HG03103 (cell line): ENCODE measurements at regions not wholly inside any gene's neighbourhood (a gene's known extent, or its start where the extent isn't known, plus 50 kb on each side); places are given as distances from the start of the nearest gene placed in this dataset.
"Not testable (repeated sequence)": the region's sequence is repeated elsewhere in the genome, so short reads cannot be mapped to it uniquely, and the experiment has no call there.

ENCODE experiments used
- ATAC-seq: cut with Tn5 transposase; IDR thresholded peaks from one replicate; pipeline ENCODE4 v1.9.1; 2021; ENCODE audit warnings: low read depth; ENCODE audit not compliant: unreplicated experiment

DNA sequence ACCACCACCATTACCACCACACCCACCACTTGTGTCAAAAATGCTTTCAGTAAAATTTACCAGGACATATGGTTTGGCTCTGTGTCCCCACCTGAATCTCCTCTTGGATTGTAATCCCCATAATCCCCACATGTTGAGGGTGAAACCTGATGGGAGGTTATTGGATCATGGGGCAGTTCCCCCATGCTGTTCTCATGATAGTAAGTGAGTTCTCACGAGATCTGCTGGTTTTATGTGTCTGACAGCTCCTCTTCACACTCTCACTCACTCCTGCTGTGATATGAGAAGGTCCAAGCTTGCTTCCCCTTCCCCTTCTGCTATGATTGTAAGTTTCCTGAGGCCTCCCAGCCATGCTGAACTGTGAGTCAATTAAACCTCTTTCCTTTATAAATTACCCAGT is 176.8 kb upstream of the ERBB4 start:
- ATAC-seq = not testable (repeated sequence)

DNA sequence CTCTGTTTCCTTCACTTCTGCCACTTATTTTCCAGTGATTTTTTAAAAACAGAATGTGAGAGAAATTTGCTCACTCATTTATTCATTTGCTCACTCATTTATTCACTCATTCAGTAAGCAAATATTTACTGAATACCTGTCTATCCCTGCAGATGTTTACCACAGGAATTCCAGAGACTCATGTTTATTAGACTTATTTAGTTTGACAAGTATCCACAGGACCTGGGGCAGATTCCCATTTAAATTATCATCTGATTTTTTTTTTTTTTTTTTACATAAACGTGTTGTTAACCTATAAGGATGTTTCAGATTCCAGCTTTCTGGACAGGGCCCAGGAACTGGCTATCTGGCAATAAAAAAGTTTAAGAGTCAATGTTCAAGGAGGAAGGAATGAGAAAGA is 175.1 kb upstream of the ERBB4 start:
- ATAC-seq = no peak

DNA sequence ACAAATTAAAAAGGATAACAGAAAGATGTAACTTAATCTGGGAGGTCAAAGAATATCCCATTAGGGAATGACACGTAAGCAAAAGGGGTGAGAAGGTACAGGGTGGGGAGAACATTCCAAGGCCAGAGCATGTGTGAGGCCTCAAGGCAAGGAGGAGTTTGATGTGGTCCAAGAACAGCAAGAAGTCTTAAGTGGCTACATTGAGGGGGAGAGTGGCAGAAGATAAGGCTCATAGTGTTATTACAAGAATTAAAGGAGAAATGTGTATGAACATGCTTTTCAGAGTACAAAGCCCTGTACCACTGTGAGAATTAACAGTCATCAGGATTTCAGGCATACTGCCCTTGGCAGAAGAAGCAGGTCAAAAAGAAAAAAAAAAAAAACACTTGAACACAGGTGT is 174.4 kb upstream of the ERBB4 start:
- ATAC-seq = no peak

DNA sequence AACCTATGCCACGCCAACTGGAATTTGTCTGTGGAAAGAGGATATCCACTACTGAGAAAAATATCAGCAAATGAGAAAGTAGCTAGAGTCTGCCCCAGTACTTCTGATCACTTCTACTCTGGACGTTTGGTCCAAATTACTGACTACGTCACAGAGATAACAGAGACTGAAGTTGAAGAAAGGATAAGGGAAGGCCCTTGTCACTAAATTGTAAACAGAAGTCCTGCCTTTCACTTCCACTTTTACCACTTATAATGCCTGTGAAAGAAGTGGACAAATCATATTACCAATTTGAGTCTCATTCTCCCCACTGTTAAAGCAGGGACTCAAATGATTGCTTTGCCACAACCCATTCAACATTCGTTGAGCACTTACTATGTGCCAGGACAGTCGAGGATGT is 173.9 kb upstream of the ERBB4 start:
- ATAC-seq = no peak

DNA sequence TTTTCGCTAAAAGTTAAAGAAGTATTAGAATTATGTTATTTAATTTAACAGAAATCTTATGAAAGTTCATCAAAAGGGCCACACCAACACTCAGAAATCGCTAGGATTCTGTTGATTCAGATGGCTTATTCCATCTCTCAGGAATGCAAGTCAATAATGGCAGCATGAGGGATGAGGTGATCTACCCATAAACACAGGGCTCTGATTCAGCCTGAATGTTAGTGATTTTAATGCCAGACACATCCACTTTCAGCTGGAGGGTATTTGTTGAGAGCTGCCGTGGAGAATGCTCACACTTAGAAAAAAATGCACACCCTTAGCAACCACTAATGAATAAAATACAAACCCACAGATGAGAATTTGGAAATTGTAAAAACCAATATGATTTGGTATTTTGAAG is 173.3 kb upstream of the ERBB4 start:
- no peak for ATAC-seq

DNA sequence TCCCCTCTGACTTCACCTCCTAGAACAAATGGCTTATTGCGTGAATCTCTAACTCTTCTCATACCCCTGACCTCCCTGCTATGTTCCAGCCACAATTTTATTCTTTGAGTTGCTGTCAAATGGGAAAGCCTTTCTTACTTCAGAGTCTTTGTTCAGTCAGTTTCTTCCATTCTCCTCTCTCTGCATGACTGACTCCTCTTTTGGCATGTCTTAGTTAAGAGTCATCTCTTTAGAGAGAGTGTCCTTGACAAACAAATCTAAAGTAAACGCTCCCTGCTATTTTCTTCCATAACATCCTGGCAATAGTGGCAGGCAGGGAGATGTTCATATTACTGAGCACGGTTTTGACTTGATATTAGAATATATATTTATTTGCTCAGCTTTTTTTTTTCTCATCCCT is 170.7 kb upstream of the ERBB4 start:
- ATAC-seq = no peak

DNA sequence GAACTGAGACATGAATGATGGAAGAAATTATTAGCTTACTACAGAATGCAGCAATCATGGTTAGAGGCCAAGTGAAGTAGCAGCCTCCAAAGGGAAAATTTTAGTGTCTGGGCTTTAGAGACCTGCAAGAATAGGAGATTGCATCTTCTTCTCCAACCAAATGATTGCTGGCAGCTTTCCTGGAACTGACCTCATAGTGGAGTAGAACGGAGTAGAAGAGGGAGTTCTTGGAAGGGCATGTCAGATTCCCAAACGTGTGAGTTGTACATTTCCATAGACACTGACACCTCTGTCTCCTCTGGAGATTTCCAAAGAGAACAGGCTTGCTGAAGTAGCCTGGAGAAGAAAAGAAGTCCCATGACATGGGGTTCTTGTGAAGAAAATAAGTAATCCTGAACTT is 169.8 kb upstream of the ERBB4 start:
- ATAC-seq = no peak

DNA sequence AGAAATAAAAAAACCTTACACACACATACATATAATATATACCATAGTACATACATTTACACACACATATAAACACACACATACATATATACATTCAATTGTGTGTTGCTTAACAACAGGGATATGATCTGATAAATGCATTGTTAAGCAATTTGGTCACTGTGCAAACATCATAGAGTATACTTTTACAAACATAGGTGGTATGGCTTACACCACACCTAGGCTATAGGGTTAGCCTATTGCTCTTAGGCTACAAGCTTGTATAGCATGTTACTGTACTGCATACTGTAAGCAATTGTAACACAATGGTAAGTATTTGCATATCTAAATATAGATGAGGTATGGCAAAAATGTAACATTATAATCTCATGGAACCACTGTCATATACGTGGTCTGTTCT is 156.8 kb upstream of the ERBB4 start:
- no peak for ATAC-seq

DNA sequence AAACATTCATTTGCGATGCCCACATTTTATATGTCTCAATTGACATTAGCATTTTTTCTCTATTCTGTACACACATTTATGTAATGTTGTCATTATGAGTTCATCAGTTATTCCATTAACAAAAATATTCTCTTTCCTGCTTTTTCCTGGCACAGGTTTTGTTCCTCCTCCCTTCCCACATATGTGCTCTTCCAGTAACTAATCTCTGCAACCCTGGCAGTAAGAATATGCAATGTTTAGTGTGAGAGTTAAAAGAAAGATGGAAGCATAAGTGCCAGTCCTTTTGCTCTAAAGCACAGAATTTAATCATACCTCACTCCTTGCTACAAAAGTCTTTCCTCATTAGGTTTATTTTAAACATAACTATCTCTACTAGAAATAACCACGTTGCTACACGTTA is 155.8 kb upstream of the ERBB4 start:
- ATAC-seq = no peak

DNA sequence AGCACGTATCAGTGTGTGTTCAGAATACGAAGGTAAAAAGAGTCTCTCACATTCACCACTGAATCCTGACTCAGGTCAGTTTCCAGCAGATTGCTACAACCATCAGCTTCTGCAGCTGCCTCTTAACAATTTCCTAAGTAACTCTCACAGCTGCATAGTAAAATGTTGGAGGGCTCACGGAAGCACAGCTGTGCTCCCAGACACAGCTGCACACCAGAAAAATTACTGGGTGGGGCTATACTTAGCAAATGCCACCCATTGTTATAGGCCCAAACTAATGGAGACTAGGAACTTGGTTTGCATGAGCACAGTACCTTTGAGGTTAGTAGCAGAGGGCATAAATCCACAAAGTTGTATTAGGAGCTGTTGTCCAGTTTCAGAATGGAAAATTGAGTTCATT is 153.9 kb upstream of the ERBB4 start:
- no peak for ATAC-seq

DNA sequence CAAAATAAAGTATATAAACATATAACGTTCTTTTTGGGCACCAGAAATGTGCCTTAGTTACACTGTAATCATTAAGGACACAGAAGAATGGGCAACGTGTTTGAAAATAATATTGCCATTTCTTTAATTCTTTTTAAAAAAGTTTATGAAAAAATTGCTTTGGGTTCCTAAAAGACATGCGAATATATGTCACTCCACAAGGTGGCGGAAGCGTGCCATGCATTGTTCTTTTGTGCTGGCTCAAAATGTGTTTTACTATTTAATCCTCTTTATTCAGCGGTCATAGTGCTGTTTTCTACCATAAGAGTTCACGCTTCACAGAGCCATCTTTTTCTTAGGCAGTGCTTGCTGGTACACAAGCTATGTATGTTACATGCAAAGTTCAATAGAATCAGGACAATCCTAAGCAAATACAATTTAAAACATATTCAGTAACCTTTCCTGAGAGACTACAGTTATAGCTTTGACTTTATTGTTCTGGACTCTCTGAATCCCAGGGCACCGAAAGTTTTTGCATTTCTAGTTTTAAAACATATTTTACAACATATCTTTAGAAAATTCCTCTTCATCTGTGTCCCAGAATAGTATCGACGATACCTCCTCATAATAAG is 147.8 kb upstream of the ERBB4 start:
- peak; percentile 56 for ATAC-seq

DNA sequence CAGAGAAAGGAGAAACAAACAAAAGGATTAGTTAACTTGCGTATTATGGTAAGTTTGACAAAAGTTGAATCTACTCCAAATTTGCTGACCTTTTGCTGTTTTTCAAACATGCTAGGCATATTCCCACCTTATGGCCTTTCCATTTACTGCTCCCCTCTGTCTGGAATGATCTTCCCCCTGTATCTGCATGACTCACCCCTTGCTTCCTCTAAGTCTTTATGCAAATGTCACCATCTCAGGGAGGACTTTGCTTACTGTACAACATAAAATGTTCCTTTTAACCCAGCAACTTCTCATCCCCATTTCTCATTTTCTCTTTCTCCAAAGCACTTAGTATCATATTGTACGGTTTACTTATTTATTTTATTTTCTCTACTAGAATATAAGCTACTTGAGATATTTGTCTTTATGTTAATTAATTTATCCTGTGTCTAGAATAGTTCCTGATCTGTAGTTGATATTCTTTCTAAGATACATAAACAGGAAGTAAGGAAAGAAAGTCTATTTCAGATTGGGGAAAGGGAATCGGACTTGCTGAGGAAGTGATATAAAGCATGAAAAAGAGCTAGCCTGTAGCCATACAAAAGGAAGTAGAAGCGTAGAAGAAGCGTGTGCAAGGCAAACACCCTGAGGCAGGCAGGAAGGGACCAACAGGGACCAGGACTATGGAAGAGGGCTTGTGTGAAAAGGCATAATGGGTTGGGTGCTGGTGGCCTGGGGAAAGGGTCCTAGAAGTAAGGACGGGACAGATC is 144.9 kb upstream of the ERBB4 start:
- ATAC-seq = no peak

DNA sequence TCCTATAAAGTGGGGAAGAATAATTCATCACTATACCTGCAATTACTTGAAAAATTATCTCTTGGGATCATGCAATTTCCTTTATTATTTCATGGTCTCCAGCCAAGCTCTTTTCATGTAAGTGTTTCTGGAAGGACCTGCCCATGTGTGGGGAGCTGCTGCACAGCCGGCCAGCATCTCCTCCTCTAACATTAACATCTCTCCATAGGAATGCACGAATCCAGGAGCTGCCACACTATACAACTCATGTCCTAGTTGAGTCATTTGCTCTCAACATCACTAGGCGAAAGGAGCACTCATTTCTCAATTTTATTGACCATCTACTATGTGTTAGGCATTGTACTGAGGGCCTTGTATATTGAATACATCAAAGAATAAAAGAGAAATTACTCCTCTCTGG is 144.3 kb upstream of the ERBB4 start:
- no peak for ATAC-seq

DNA sequence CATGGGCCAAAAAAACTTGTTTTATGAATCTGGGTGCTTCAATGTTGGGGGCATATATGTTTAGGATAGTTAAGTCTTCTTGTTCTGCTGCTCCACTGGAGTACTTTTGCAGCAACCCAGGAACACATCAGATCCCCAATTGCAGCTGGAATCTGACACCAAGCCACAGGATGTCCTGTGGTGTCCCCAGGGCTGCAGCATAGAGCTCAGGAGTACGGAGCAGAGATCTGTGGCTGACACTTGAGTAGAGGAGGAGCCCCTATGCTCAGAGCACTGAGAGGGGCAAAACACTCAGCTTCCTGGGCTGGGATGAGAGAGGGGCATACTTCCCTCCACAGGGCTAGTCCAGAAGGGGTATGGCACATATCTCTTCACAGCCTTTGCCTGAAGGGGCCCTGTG is 138.9 kb upstream of the ERBB4 start:
- ATAC-seq = no peak

DNA sequence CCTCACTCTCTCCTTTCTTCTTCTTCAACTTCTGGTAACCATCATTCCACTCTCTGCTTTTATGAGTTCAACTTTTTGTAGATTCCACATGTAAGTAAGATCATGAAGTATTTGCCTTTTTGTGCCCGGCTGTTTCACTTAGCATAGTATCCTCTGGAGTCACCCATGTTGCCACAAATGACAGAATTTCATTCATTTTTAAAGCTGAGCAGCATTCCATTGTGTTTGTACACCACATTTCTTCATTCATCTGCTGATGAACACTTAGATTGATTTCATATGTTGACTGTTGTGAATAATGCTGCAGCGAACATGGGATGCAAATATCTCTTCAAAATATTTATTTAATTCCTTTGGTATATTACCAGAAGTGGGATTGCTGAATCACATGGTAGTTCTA is 133.6 kb upstream of the ERBB4 start:
- no peak for ATAC-seq

DNA sequence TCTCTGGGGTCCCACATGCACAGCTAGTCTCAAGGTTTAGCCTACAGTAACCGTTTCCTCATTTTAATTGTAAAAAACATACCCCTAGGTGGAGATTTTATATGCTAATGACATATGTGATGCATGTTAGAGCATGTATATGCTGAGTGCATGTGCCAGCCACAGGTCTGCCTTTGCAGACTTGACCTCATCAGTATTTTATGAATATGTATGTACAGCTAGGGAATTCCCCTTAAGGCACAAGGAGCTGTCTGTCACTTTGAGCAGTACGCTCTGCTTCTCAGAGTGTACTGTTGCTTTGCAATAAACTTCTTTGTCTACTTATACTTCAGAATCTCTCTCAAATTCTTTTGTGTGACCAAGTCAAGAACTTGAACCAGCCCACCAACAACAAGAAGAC is 131.2 kb upstream of the ERBB4 start:
- no peak for ATAC-seq

DNA sequence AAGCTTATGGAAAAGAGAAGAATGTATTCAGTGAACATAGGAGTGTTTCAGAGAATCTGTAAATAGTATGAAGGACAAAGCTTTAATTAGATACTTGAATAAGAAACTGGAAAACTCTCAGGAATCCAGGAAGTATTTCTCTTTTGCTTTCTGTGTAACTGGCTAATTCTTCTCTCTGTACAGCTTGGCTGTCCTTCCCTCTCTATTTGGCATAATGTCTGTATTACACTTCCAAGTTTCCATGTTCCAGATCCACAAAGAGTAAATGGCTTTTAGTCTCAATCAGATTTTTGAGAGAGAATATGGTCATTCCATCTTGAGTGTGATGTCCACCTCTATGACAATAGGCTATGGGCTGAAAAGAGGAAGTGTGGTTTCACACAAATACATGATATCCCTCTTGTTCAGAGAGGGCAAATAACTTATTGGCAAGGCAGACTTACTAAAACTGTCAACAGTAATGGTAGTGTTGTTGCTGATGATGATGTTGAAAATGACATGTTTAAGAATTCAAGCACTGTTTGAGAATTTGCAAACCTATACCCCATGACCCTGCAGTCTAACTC is 129.2 kb upstream of the ERBB4 start:
- ATAC-seq = no peak

DNA sequence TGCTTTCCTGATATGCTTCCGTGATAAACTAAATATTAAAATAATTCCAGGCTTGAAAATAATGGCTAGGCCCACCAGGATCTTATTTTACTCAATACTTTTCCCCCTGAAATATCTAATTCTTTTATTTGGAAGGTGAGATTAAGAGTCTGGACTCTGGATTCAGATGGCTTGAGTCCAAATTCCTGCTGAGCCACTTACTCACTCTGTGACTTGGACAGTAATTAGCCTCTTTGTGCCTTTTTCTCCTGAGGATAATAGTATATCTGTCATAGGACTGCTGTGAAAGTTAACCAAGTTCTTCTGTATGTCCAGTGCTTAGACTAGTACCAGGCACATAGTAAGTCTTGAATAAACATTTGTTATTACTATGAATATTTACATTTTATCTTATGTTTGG is 127.3 kb upstream of the ERBB4 start:
- no peak for ATAC-seq

DNA sequence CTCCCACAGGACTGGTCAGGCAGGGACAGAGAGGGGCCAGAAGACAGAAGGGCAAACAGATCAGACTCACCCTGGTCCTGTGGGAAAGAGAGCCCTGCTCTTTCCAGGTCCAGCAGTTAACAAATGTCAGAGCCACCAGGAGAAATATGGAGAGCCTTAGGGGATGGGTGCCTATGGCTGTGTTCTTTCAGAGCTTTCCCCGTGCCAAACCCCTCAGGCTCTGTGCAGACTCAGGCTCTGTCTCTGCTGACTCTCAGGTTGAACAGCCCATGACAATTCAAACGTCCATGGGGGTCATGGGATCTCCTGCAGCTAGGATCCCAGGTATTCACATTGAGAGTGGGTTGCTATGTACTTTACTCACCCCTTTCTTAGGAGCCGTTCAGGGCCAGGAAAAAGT is 120.8 kb upstream of the ERBB4 start:
- ATAC-seq = no peak

DNA sequence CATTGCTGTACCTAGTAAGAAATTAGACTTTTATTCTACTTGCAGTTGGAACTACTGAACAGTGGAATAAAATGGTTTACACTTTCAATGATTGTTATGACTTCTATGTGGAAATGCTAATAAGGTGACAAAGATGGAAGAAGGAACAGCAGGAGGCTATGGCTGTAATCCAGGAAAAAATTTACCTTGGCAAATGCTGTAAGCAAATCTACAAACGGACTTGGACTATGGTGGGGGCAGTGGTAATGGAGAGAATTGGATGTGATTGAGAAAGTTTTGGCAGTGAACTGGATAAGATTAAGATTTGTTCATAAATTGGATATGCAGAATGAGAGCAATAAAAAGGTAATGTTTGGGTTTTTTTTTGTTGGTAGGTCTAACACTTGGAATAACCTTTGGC is 111.0 kb upstream of the ERBB4 start:
- ATAC-seq = no peak

DNA sequence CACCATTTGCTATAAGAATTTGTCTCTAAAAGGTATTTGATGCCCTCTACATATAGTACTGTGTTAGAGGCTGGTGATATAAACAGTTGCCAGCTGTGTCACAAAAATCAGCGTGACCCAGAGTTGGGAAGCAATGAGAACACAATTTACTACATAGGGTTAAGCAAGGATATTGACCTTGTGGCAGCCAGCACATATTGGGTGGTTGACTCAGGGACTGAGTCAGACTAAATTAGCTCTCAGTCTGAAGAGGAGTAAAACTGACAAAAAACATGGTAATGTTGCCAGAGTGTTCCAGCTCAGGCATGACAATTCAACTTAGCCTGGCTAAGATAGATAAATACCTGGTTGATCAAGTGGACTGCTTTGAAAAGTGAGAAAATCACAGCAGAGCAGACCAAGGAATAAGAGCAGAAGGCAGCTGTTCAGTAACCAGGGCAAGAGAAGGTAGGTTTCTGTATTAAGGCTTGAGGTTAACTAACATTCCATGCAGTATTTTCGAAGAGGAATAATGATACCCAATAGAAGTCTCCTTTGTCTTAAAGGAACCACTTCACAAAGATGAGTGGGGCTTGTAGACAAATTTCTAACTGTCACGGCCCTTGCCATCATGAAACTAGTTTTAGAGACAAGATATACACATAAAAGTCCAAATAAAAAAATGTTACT is 108.2 kb upstream of the ERBB4 start:
- ATAC-seq = no peak
